Left ventricle myocardium superior (tissue), 1 donor: ENCODE measurements at regions not wholly inside any gene's neighbourhood (a gene's known extent, or its start where the extent isn't known, plus 50 kb on each side); places are given as distances from the start of the nearest gene placed in this dataset.
"Not testable (repeated sequence)": the region's sequence is repeated elsewhere in the genome, so short reads cannot be mapped to it uniquely, and the experiment has no call there.

Source experiments
- ATAC-seq: fragments of 200-7000 bp; cut with Tn5 transposase; one replicate; pipeline ENCODE4 v1.9.1; 2020; ENCODE audit warnings: mild to moderate bottlenecking, moderate library complexity
- DNase-seq: peaks from one replicate; pipeline ENCODE4 v3.0.0-alpha.2; 2020
- intact Hi-C: fragments of 100-400 bp; cut with micrococcal nuclease; formaldehyde crosslinking; loops from one replicate; pipeline ENCODE4 v1.11.0; 2022
- donor health status: DM: no; HTN: yes; CAD: no; lungs with severe emphysema.

DNA sequence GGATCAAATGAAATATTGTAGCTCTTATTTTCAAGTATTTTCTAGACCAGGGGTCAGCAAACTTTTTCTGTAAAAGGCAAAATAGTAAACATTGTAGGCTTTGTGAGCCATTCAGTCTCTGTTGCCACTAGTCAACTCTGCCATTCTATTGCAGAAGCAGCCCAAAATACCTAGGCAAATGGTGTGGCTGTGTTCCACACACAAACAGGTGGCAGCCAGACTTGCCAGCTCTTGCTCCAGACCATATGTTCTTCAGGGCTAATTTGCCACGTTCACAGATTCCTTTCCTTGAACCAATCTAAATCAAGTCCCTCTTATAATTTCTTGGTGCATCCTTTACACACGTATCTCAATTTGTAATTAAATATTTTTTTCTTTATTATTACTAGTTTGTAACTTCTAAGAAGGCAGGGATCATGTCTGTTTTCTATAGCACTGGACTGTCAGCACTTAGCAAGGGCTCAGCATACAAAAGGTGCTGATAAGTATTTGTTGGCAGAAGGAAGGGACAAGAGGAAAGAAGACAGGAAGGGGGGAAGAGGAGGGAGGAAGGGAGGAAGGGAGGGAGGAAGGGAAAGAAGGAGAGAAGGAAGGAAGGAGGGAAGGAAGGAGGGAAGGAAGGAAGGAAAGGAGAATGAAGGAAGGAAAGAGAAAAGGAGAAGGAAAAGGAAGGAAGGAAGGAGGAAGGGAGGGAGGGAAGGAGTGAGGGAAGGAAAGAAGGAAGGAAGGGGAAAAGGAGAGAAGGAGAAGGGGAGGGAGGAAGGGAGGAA, 106.5 kb upstream of the EDEM3 start:
- DNase-seq (peak; percentile 47), ATAC-seq (peak; percentile 77)
- intact Hi-C loops, result no loop called here

DNA sequence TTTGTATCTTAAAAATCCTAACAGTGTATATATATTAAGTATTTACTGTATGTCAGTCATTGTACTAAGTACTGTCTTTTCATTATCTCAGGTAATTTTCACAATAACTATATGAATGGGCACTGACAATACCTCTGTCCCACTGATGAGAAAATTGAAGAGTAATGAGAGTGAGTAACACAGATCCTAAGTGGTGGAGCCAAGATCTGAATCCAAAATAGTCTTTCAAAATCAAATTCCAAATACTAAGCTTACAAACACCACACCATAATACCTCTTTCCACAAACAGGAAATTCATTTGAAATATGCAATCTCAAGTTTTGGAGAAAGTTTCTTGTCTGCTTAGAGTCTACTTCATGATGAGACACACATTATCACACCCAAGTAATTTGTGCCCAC, 105.9 kb upstream of the EDEM3 start:
- intact Hi-C loops, result no loop called here

DNA sequence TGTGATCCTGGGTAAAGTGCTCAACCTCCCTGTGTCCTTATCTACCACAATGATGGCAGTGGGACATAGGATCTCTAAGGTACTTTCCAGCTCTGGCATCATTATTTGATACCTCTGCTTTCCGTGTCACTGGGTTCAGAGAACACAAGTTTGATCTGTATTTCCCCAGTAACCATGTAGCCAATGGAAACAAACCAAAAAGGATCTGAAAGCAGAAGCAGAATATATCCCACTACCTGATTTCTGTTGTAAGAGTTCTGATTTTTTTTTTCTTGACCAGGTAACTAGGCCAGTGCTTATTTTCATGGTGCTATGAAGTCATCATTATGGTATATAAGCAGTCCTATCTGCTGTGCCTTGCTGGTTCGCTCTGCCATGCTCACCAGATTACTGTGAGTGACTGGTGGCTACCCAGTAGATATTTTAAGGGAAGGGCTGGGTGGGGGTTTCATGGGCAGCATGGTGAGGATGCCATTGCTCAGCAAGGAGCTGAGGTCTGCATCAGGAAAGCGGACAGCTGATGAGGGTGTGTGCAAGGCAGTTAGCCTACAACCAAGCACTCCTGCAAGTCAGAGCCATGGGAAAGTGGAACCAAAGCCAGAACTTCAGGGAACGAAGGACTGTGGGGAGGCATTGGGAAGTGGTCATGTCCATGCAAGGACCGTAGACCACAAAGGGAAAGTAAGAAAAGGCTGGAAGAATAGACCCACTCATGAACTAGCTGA, 104.9 kb upstream of the EDEM3 start:
- DNase-seq (no peak), ATAC-seq (no peak)
- intact Hi-C loops, result no loop called here

More for the DNA sequence above, 105.9 kb upstream of the EDEM3 start:
- no peak for DNase-seq
- ATAC-seq, result no peak

DNA sequence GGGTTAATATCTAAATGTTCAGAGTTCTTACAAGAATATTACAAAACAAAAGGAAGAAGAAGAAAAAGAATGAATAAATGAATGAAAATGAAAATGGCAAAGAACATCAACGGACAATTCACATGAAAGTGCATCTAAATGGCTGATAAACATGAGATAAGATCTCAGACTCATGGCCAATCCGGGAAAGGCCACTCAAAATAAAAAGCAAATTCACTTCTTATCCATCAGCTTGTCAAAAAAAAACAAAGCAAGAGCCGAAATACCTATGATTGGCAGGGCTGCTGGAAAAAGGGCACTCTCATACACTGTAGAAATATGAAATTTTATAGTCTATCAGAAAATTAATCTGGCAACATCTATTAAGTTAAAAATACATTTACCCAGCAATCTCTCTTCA, 103.6 kb upstream of the EDEM3 start:
- ATAC-seq, result no peak
- intact Hi-C loops, result no loop called here
- DNase-seq, result no peak

DNA sequence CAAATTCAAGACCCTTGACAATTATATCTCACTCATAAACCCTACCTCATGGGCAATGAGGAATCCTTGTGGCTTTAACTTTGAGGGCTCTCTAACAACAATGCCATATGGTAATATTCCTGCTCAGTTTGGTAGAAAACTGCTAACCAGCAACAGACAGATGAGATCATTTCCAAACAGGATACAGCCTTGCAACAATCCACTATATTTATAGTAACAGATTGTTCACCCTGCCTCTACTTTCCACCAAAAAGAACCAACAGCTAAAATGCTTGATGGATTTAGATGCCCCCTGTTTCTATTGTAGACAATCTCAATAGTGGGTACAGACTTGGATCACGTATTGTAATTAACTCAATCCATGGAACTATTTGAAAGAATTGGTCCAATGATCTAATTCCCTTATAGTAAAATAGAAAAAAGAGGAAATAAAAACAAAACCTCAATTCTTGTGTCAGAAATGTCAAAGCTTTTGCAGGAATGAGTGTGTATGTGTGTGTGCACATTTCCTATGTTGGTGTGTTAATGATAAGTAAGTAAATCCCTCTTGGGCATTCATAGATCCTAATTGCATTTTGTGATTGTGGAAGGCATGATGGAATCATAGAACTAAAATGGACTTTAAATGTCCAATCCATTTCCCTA, 100.0 kb upstream of the EDEM3 start:
- DNase-seq, result no peak
- peak; percentile 78 for ATAC-seq
- intact Hi-C loops, result no loop called here

DNA sequence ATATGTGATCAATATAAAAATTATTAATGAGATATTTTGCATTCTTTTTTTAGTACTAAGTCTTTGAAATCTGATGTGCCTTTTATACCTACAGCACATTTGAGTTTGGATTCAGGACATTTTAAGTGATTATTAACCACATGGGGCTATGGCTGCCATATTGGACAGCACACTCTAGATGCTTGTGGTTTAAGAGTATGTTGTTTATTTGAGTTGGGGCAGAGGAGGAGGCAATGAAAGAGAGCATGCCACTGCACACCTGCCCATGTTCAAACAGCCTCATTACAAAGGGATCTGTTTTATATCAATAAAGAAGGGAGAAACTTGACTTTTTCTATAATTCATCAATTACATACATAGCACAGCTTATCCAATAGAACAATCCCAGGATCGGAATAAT, 99.4 kb upstream of the EDEM3 start:
- intact Hi-C loops, result no loop called here
- ATAC-seq (no peak), DNase-seq (no peak)

DNA sequence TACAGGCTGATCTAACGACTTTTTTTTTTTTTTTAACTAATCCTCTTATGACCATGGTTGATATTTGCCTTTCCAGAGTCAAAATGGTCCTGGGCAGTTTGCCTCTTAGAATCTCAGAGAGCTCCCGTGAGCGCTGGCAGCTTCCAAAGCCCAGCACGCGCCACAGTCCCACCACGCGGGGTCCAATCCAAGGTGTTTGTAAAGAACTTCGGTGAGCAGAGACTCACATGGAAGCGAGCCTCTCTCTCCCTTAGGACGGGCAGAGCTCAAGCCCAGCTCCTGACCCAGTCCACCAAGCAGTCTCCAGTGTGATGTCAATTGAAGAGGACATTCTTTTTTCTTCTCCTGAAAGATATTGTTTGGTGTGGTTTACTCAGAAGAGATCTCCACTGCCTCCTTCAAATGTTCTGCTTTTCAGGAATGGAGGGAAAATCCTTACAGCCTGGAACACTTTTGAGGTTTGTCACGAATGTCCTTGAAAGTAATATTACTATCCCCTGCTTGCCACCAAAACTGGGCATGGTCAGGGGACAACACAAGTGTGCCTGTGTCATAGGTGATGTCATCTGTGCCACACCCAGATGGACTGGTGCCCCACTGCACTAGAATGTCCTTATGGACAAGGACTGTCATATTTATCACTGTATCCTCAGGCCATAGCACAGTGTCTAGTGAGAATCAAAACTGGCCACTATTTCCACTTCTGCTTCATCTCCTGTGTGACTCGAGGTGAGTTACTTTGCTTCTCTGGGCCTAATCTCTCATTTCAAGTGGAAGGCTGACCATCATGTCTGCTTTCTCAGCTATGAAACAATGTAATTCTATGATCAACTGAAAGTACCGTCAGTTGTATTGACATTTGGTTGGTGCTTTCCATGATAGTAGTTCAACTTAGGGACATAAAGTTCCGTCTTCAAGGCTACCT, 97.4 kb upstream of the EDEM3 start:
- ATAC-seq (peak; percentile 22), DNase-seq (no peak)
- intact Hi-C loops, result no loop called here

DNA sequence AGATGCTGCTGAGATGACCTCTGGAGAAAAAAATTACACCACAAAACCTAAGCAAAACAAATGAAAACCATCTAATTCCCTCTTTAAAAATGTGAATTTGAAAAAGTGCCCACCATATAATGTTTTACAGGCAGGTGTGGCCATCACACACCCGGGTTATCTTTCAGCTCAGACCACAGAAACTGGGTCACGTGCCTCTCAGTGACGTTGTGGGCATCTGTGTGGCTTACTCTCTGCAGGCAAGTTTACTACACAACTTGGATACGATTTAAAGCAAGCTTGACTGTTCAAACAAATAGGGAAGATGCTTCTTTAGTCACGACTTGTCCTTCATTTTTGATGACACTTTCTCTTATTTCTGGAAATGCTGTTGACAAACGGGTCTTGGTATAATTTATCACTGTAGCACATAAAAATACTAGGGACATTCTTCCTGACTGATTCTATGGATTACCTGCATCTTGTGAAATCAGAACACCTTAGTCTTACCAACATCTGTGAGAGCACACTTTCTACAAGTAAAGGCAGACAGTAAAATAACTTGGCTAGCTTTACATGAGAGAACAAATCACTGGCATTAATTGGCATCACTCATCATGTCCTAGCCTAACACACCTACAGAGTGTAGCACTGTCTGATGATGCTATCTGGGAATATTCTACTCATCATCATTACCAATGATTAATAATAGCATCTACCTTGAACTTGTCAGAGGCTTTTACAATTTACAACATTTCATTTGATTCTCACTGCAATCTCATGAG, 89.3 kb upstream of the EDEM3 start:
- DNase-seq (no peak), ATAC-seq (peak; percentile 53)
- intact Hi-C loops, result no loop called here

DNA sequence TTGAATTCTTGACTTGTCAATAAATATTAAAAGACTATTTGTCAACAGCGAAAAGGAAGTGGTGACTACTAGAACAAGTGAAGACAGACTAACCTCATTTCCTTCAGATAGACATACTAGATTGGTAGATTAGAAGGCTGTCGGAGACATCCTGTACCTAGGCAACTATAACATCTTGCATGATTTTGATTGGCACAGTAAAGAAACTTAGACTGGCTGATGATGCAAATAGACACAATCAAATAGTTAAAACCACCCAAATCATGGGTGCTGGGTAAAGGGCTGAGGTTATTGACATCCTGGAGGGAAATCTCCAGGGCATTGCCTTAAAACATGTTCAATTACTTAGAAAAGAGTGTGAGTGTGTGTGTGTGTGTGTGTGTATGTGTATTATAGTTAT, 85.9 kb upstream of the EDEM3 start:
- no peak for DNase-seq
- intact Hi-C loops, result no loop called here
- ATAC-seq, result no peak

DNA sequence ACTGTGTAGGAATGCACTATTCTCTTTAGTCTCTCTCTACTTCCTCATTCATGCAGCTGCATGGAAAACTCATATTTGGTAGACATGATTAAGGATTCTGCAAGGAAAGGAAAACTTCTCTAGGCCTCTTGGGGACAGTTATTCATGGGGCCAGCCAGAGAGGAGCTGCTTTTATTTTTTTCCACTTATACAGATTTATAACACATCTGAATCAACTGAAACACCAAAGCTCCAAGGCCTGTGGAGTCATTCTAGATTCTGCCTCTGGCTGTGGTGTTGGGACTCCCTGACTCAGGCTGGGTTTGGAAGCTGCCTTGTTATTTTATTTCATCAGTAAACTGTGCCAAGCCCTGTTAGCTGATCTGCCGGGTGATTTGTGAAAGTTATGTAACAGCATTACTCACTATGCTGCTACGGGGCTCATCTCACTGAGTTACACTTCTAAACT, 83.9 kb upstream of the EDEM3 start:
- DNase-seq (peak; percentile 45), ATAC-seq (peak; percentile 89)
- intact Hi-C loops, result loop anchor here (10.0 kb wide), 1 partner anchor 46 kb away; no protein-coding TSS in a partner anchor

DNA sequence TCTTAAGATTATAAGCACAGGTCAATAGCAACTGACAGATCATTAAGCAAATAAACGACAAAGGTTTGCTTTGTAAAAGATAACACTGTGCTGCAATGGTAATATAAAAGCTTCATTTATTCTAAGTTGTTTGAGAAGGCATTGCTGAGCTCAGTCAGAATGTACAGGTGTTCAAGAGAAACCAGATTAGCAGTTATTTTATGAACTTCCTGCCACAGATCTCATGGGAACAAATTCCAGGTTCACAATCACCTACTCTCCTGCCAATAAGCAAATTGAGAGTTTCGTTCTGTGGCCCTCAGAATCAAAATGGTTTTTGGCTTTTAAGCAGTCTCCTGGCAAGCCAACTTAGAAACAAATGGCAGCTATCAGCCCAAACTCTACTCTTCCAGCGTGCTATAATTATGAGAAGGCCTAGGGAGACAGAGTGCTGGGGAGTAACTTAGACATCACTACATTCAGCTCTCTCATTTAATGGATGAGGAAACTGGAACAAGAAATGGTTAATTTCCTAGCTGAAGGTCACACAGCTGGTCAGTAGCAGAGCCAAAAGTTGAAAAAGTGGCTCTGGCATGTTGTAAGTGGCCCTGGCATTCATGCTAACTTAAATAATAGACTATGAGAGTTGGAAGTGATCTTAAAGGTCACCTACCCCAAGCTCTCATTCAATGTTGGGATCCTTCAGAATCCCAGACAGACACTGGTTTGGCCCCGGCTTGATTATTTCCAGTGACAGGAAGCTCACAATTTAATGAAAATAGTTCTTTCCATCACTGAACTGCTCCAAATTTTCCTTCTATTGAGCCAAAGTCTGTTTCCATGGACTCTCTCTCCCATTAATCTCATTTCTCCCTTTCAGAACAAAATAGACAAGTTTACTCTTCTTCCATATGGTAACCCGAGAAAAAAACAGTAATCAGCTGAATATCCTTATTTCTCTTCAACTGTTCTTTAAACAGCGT, 82.6 kb upstream of the EDEM3 start:
- DNase-seq (no peak), ATAC-seq (peak; percentile 31)
- intact Hi-C loops, result loop anchor here (10.0 kb wide), 1 partner anchor 48 kb away; no protein-coding TSS in a partner anchor

DNA sequence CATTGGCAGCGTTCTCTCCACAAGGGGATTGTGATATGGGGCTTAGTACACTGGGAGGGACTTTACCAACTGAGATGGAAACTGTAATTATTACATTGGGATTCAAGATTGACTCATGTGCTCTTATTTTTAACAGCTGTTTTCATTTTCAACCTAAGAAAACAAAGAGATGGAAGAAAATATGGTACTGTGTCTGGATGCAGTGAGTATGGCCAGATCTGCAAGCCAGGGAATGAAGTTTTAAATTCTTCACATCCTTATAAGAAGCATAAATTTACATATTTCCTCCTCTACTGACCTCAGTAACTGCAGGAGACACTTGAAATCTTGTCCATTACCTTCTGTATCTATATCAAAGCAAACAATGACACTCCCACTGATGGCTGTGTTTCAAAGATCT, 81.5 kb upstream of the EDEM3 start:
- DNase-seq, result no peak
- peak; percentile 14 for ATAC-seq
- intact Hi-C loops, result loop anchor here (10.0 kb wide), 1 partner anchor 49 kb away; no protein-coding TSS in a partner anchor

DNA sequence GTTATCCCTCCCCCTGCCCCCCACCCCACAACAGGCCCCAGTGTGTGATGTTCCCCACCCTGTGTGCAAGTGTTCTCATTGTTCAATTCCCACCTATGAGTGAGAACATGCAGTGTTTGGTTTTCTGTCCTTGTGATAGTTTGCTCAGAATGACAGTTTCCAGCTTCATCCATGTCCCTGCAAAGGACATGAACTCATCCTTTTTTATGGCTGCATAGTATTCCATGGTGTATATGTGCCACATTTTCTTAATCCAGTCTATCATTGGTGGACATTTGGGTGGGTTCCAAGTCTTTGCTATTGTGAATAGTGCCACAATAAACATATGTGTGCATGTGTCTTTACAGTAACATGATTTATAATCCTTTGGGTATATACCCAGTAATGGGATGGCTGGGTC, 79.3 kb upstream of the EDEM3 start:
- DNase-seq, ATAC-seq: not testable (repeated sequence)
- intact Hi-C loops, result loop anchor here (10.0 kb wide), 1 partner anchor 51 kb away; no protein-coding TSS in a partner anchor

DNA sequence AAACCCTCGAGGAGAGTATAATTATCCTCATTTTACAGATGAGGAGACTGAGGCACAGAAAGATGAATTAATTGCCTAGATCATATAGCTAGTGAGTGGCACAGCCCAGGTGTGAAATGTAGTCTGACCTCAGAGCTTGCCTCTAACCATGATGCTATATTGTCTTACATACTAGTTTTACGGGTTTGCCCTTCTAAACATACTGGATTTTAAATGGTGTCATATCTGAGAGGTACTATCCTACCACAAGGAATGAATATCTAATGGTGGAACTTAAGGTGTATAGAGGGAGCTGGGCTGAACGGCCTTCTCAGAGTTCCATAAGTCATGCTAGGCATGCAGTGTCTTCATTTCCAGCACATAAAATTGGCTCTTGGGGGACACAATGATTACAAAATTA, 77.9 kb upstream of the EDEM3 start:
- intact Hi-C loops, result loop anchor here (10.0 kb wide), 1 partner anchor 52 kb away; no protein-coding TSS in a partner anchor
- DNase-seq (no peak), ATAC-seq (no peak)

DNA sequence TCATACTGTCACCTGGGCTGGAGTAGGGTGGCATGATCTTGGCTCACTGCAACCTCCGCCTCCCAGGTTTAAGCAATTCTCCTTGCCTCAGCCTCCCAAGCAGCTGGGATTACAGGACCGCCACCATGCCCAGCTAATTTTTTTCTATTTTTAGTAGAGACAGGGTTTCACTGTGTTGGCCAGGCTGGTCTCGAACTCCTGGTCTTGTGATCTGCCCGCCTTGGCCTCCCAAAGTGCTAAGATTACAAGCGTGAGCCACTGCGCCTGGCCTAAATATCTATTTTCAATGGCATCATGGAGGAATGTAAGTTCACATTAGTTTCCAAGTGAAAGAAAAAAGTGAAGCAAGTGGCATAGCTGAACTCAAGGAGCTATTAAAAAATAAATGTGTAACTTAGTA, 74.8 kb upstream of the EDEM3 start:
- intact Hi-C loops, result loop anchor here (5.0 kb wide), 1 partner anchor 143 kb away; the partner anchor contains the start of gene NIBAN1
- ATAC-seq, DNase-seq: not testable (repeated sequence)

DNA sequence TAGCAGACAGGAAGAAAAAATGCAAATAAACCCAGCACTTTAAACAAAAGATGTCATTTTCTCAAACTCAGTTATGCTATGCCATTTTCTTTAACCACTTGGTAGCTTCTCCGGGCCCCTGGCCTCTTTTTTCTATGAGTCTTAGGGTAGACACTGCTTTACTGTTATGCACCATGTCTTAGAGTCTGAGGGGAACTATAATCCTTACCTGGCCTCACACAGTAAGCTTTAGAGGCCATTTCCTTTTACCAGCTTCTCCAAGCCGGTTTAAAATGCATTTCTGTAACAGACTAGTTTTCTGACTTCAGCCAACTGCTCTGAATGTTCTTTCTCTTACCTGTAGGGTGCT, 73.7 kb upstream of the EDEM3 start:
- DNase-seq (no peak), ATAC-seq (peak; percentile 6)
- intact Hi-C loops, result loop anchor here (5.0 kb wide), 1 partner anchor 144 kb away; the partner anchor contains the start of gene NIBAN1
